Smooth muscle cell (in vitro differentiated cells): ENCODE measurements at regions not wholly inside any gene's neighbourhood (a gene's known extent, or its start where the extent isn't known, plus 50 kb on each side); places are given as distances from the start of the nearest gene placed in this dataset.

Experiments
- DNase-seq: peaks from one replicate; lab custom pipeline; 2025; ENCODE audit not compliant: unreplicated experiment; lab: John Stamatoyannopoulos, UW
- H2AFZ ChIP-seq: fragments of 200-600 bp; sonication (generic); 2 replicates; pipeline ENCODE4 v1.6.0; 2016; ENCODE audit warnings: antibody characterized with exemption, low read depth, mild to moderate bottlenecking
- H3F3A ChIP-seq: fragments of 200-600 bp; sonication (generic); 2 replicates; pipeline ENCODE4 v1.6.0; 2017; ENCODE audit warnings: antibody characterized with exemption, low read depth
- H3K27ac ChIP-seq: fragments of 200-600 bp; sonication (generic); 2 replicates; pipeline ENCODE4 v1.5.1; 2016; ENCODE audit warnings: low read depth, mild to moderate bottlenecking
- H3K27me3 ChIP-seq: fragments of 200-600 bp; sonication (generic); 2 replicates; pipeline ENCODE4 v1.6.1; 2016; ENCODE audit warnings: low read depth, mild to moderate bottlenecking
- H3K36me3 ChIP-seq: fragments of 200-600 bp; sonication (generic); 2 replicates; pipeline ENCODE4 v1.5.1; 2016; ENCODE audit warnings: low read depth
- H3K4me1 ChIP-seq: fragments of 200-600 bp; sonication (generic); 2 replicates; pipeline ENCODE4 v1.5.1; 2016; ENCODE audit warnings: low read depth
- H3K4me2 ChIP-seq: fragments of 200-600 bp; sonication (generic); 2 replicates; pipeline ENCODE4 v1.6.0; 2016; ENCODE audit warnings: mild to moderate bottlenecking
- H3K4me3 ChIP-seq: fragments of 200-600 bp; sonication (generic); 2 replicates; pipeline ENCODE4 v1.5.1; 2016; ENCODE audit warnings: mild to moderate bottlenecking
- H3K79me2 ChIP-seq: fragments of 200-600 bp; sonication (generic); 2 replicates; pipeline ENCODE4 v1.6.0; 2016; ENCODE audit warnings: low read depth, mild to moderate bottlenecking
- H3K9ac ChIP-seq: fragments of 200-600 bp; sonication (generic); 2 replicates; pipeline ENCODE4 v1.6.0; 2016; ENCODE audit warnings: low read depth
- H3K9me3 ChIP-seq: fragments of 200-600 bp; sonication (generic); replicated peaks from 2 replicates; pipeline ENCODE4 v1.5.1; 2016; ENCODE audit warnings: low read depth
- H4K20me1 ChIP-seq: fragments of 200-600 bp; sonication (generic); 2 replicates; pipeline ENCODE4 v1.6.0; 2016; ENCODE audit warnings: low read depth
- CTCF ChIP-seq: fragments of 200-600 bp; sonication (generic); IDR thresholded peaks from 2 replicates; pipeline ENCODE4 v1.5.1; 2017; ENCODE audit warnings: borderline replicate concordance, mild to moderate bottlenecking, antibody characterized with exemption; ENCODE audit not compliant: insufficient read depth, poor library complexity, severe bottlenecking
- whole genome bisulfite sequencing: methylation state at CpG from one replicate; pipeline ENCODE4 v1.1.7; 2016; ENCODE audit warnings: low lambda C conversion rate; 5-methylcytosine and 5-hydroxymethylcytosine counted together

GRCh38 chr3:176090727-176091126, 1106.6 kb downstream of the TBL1XR1 start:
- Histone ChIP-seq H4K20me1 (no peaks in the 10 kb centered on the region), H3K9me3 (no peaks in the 10 kb centered on the region), H3K79me2 (no peaks in the 10 kb centered on the region), H3K4me2 (no peak overlapping the region), H3K4me3 (no peak overlapping the region), H3K4me1 (no peaks in the 10 kb centered on the region), H3K9ac (no peak overlapping the region), H3K27me3 (no peaks in the 10 kb centered on the region), H3K27ac (no peak overlapping the region), H3F3A (no peaks in the 10 kb centered on the region), H3K36me3 (no peaks in the 10 kb centered on the region), H2AFZ (no peak overlapping the region)
- no peak for TF ChIP-seq CTCF
- DNase-seq: no peak
- 83% methylated on average over 3 of the region's 3 CpGs for WGBS

- Histone ChIP-seq H3K27me3 (no peaks in the 10 kb centered on the region), H3K79me2 (no peaks in the 10 kb centered on the region), H3K4me2 (no peak overlapping the region), H3F3A (no peaks in the 10 kb centered on the region), H4K20me1 (no peaks in the 10 kb centered on the region), H3K4me3 (no peak overlapping the region), H3K9ac (no peak overlapping the region), H2AFZ (no peak overlapping the region), H3K27ac (no peak overlapping the region), H3K4me1 (no peaks in the 10 kb centered on the region), H3K36me3 (no peaks in the 10 kb centered on the region), H3K9me3 (no peaks in the 10 kb centered on the region)
- DNase-seq: no peak
- WGBS: 88% methylated on average over 3 of the region's 3 CpGs
- no peak for TF ChIP-seq CTCF
These were observed 1108.3 kb downstream of the TBL1XR1 start for GRCh38 chr3:176088962-176089383.

GRCh38 chr3:176087066-176087697, 1110.1 kb downstream of the TBL1XR1 start:
- 85% methylated on average over 2 of the region's 2 CpGs for WGBS
- no peaks in the 10 kb centered on the region for H3K27me3 ChIP-seq

More at GRCh38 chr3:176087066-176087697, 1110.1 kb downstream of the TBL1XR1 start:
- TF ChIP-seq CTCF: no peak
- Histone ChIP-seq H3K79me2 (no peaks in the 10 kb centered on the region), H3K4me2 (no peak overlapping the region), H3K36me3 (no peaks in the 10 kb centered on the region), H3K9me3 (no peaks in the 10 kb centered on the region), H3K4me3 (no peak overlapping the region), H3F3A (no peaks in the 10 kb centered on the region), H3K4me1 (no peaks in the 10 kb centered on the region), H4K20me1 (no peaks in the 10 kb centered on the region), H3K9ac (no peak overlapping the region), H2AFZ (no peak overlapping the region), H3K27ac (no peak overlapping the region)
- DNase-seq: no peak
